NCI-H526 treated with DMSO at 0.1 percent for 48 hours (cell line): ENCODE measurements at regions not wholly inside any gene's neighbourhood (a gene's known extent, or its start where the extent isn't known, plus 50 kb on each side); places are given as distances from the start of the nearest gene placed in this dataset.
"Not testable (repeated sequence)": the region's sequence is repeated elsewhere in the genome, so short reads cannot be mapped to it uniquely, and the experiment has no call there.

ENCODE experiments used
- DNase-seq: peaks from one replicate; lab custom pipeline; 2025; lab: John Stamatoyannopoulos, UW

GRCh38 chr2:156254637-156255067 lies 77.9 kb downstream of the NR4A2 start:
- peak; percentile 55 for DNase-seq

DNA sequence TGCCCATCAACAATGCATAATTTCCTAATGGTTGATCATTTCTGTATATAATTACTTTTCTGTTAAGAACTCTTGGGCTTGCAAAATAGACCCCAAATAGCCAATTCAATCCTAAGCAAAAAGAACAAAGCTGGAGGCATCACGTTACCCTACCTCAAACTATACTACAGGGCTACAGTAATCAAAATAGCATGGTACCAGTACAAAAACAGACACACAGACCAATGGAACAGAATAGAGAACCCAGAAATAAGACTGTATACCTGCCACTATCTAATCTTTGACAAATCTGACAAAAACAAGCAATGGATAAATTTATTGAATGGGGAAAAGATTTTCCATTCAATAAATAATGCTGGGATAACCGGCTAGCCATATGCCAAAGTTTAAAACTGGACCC lies 78.8 kb downstream of the NR4A2 start:
- no peak for DNase-seq

- no peak for DNase-seq
Observed at GRCh38 chr2:156242874-156243273, 89.6 kb downstream of the NR4A2 start.

DNA sequence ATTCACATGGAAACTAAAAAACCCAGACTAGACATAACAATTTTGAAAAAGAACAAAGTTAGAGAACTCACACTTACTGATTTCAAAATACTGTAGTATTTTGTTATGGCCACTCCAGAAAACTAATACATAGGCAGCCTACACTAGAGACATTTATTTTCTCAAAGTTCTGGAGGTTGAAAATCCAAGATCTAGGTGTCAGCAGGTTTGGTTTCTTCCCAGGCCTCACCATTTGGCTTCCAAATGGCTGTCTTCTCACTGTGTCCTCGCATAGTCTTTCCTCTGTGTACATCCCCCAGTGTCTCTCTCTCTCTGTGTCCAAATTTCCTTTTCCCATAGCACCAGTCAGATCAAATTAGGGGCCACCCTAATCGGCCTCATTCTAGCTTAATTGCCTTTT lies 95.0 kb downstream of the NR4A2 start:
- DNase-seq, result no peak

DNA sequence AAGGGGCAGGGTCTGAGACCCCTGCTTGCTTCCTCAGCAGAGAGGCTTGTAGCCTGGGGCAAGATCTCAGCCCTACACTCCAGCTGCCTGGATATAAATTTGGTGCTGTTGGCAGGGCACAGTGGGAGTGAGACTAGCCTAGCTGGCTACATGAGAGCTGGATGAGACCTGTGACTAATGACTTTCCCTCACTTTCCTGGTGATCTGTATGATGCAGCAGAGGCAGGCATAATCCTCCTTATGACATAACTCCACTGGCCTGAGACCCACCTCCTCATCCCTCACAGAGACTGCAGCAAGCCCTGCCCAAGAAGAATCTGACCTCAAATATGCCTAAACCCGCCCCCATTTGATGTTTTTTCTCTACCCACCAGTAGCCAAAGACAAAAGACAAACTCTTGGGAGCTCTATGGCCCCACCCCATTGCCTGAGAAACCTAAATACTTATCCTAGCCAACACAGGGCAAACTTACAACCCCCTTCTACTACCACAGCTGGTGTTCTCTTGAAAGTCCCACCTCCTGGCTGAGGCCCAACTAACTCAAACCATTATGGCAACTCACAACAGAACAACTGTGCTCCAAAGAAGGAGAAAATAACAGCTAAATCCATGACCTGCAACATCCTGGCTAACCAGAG lies 102.7 kb downstream of the NR4A2 start:
- DNase-seq, result no peak

GRCh38 chr2:156223328-156223727 lies 109.2 kb downstream of the NR4A2 start:
- DNase-seq, result not testable (repeated sequence)

- DNase-seq, result no peak
Observed at GRCh38 chr2:156221703-156222102, 110.8 kb downstream of the NR4A2 start.

- DNase-seq, result no peak
Observed at GRCh38 chr2:156219491-156220100, 112.9 kb downstream of the NR4A2 start.

DNA sequence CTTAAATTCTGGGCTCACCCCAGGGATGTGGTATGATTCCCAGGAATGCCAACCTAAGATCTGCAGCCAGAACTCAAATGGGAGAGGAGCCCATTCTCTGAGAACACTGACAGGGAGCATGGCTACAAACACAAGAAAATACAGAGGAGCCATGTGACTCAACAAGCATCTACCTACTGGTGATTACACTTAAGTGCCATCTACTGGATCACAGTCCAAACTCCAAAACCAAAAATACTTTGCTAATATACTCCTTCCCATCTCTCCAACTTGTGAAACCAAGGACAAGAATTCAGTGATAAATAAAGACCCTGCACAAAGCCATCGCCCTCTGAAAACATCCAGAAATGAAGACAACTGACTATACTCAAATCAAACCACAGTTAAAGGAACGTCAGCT lies 116.9 kb downstream of the NR4A2 start:
- DNase-seq, result no peak

- no peak for DNase-seq
Observed at GRCh38 chr2:156211318-156211717, 121.2 kb downstream of the NR4A2 start.

DNA sequence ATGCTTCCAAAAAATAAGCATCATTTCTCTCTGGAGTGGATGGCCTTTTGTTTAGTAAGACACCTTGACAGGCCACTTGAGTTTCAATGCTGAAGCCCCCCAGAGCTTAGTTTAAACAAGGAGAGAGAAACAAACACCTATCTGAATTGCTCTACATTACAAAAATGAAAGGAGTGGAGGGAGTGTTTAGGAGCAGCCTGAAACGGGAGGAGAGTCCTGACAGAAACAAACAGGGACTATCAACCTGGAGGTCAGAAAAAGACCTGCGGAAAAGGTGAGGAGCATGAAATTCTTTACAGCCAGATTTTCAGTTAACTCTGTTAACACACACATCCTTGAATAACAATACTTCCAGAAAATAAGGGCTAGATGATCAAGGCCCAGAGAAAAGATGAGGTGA lies 126.2 kb downstream of the NR4A2 start:
- DNase-seq, result no peak

GRCh38 chr2:156199588-156199987 lies 132.9 kb downstream of the NR4A2 start:
- no peak for DNase-seq

GRCh38 chr2:156196031-156196430 lies 136.5 kb downstream of the NR4A2 start:
- DNase-seq, result no peak

GRCh38 chr2:156192468-156192867 lies 140.1 kb downstream of the NR4A2 start:
- DNase-seq, result no peak

DNA sequence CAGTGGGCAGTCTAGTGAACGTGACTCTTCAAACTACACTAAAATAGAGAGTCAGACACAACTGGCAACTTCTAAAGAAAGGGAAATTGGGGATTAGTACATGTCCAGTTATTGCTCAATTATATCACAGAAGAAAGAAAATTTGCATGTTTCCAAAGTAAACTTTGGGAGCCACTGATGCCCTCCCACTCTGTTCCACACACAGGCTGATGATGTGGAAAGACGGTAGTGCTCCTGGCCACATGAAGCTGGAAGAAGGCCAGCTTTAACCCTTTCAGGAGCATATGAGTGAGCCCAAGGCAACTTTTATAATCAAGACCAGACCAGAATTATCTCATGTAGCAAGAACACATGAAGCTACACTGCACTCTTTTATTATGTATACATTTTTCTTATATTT lies 141.0 kb downstream of the NR4A2 start:
- DNase-seq, result peak; percentile 53

DNA sequence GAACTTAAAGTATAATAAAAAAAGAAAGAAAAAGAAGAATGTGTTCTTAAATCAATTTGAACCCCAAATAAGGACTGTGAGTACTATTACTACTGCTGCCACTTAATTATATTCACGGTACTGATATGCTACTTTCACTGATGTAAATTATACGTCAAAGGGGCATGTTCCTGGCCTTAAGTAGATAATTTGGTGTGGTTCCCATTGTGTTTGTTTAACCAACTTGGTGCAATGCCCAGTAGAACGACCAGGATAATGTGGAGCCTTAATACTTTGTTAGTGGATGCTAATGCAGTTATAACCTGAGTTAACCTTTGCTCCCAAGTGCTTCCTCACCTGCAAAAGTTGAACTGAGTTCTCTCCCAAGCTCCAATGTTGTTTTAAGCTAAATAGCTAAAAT lies 142.0 kb downstream of the NR4A2 start:
- DNase-seq, result peak; percentile 7

DNA sequence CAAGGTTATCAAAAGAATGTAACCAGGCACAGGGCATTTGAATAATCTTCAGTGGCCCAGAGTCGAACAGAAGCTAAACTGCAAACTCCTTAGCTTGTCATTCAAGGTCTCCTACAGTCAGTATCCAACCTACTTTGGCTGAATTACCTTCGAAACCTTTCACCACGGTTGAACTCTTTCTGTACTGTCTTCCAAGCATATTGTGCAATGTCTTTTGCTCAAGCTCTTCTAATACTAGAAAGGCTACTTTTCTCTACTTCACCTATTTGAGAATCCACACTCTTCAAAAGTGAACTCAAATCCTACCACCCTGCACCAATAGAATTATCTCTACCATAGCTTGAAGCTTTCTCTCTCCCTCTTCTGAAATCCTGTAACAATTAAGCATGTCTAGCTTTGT lies 142.9 kb downstream of the NR4A2 start:
- DNase-seq, result no peak

DNA sequence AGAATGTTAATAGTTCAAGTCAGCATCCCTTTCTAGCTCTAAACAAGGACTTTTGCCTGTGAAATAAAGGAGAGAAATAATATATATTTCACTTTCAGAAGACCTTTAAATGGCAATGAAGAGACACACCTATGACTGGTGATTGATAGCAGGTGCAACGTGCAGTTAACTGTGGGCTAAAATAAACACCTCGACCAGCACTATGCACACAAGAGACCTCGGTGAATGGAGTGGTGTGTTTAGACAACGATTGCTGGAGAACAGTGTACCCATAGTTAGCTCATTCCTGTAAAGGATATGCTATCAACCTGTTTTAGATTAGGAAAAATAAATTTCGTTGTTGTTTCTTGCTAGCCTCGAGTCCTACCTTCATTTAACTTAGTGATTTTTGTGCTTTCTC lies 143.4 kb downstream of the NR4A2 start:
- DNase-seq, result peak; percentile 91

DNA sequence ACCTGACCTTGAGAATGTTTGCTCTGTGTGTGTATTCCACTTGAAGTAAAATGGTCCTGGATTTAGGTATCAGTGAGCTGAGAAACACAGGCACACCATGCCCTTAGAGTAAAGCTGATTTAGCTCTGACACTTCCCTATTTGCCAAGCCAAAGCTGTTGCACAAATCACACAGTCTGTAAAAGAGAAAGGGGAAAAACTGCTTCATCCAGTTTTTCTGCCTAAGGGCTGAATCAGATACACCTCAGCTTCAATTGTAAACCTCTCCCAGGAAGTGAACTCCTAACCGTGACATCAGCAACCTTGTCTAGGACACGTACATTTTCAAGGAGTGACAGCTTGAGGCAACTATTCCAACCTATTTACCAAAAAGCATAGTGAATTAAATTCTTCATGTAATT lies 150.4 kb downstream of the NR4A2 start:
- peak; percentile 88 for DNase-seq

GRCh38 chr2:156181208-156181607 lies 151.3 kb downstream of the NR4A2 start:
- peak; percentile 97 for DNase-seq

DNA sequence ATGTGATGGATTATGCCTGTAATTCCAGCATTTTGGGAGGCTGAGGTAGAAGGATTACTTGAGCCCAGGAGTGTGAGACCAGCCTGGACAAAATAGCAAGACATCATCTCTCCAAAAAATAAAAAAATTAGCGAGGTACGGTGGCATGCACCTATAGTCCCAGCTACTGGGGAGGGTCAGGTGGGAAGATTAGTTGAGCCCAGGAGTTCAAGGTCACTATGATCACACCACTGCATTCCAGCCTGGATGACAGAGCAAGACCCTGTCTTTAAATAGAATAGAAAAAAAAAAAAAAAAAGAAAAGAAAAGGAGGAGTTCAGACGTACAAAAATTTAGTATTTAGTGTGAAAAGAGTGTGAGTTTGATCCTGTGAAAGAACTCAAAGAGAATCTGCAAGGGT lies 154.9 kb downstream of the NR4A2 start:
- no peak for DNase-seq

GRCh38 chr2:156175946-156176345 lies 156.6 kb downstream of the NR4A2 start:
- DNase-seq, result no peak

DNA sequence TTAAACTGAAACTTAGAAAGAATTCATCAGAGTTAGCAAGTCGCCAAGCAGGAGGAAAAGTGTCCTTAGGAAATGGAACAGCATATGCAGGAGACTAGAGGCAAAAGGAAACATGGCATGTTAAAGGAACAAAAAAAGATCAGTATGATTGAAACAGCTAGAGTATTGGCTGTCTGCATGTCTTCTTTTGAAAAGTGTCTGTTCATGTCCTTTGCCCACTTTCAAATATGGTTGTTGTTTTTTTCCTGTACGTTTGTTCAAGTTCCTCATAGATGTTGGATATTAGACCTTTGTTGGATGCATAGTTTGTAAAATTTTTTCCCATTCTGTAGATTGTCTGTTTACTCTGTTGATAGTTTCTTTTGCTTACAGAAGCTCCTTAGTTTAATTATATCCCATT lies 161.6 kb downstream of the NR4A2 start:
- no peak for DNase-seq

- no peak for DNase-seq
Observed at GRCh38 chr2:156165742-156166141, 166.8 kb downstream of the NR4A2 start.
